ENCODE measurements at regions not wholly inside any gene's neighbourhood (a gene's known extent, or its start where the extent isn't known, plus 50 kb on each side); places are given as distances from the start of the nearest gene placed in this dataset.

- POLR2A ChIA-PET (ENCODE audit: low non-redundant PET): no interaction called here
These were observed 164.1 kb downstream of the PHETA1 start for GRCh38 chr12:111204788-111205241.

GRCh38 chr12:111203969-111204368 is 164.9 kb downstream of the PHETA1 start:
- H3K27ac ChIP-seq: no peak overlapping the region
- no peak for DNase-seq (ENCODE audit: low spot score)
- ChIA-PET POLR2A (ENCODE audit: low non-redundant PET) (no interaction called here), CTCF (no interaction called here)
- no peak for TF ChIP-seq CTCF (conservative IDR thresholded peaks at IDR 0.05; ENCODE audit: low read depth)

More at GRCh38 chr12:111204788-111205241, 164.1 kb downstream of the PHETA1 start:
- TF ChIP-seq CTCF (conservative IDR thresholded peaks at IDR 0.05; ENCODE audit: low read depth): no peak
- H3K27ac ChIP-seq: no peak overlapping the region
- CTCF ChIA-PET: no interaction called here
- DNase-seq (ENCODE audit: low spot score): no peak

GRCh38 chr12:111203446-111203845 is 165.4 kb downstream of the PHETA1 start:
- CTCF ChIA-PET: no interaction called here
- no peak for TF ChIP-seq CTCF (conservative IDR thresholded peaks at IDR 0.05; ENCODE audit: low read depth)
- POLR2A ChIA-PET (ENCODE audit: low non-redundant PET): no interaction called here
- no peak for DNase-seq (ENCODE audit: low spot score)
- H3K27ac ChIP-seq: no peak overlapping the region

GRCh38 chr12:111202237-111202915 is 166.5 kb downstream of the PHETA1 start:
- DNase-seq (ENCODE audit: low spot score): no peak
- ChIA-PET POLR2A (ENCODE audit: low non-redundant PET) (no interaction called here), CTCF (interaction anchor here (0.7 kb wide), 1 partner anchor 14 kb away, joined by 3 read pairs; no protein-coding TSS in a partner anchor)
- no peak overlapping the region for H3K27ac ChIP-seq
- TF ChIP-seq CTCF (conservative IDR thresholded peaks at IDR 0.05; ENCODE audit: low read depth): no peak

GRCh38 chr12:111201495-111202236 is 167.2 kb downstream of the PHETA1 start:
- H3K27ac ChIP-seq: no peak overlapping the region
- CTCF ChIA-PET: interaction anchor here (0.7 to 1.4 kb wide), 2 partner anchors 14 to 19 kb away, joined by 3 to 6 read pairs; no protein-coding TSS in a partner anchor
- no peak for TF ChIP-seq CTCF (conservative IDR thresholded peaks at IDR 0.05; ENCODE audit: low read depth)
- POLR2A ChIA-PET (ENCODE audit: low non-redundant PET): no interaction called here
- no peak for DNase-seq (ENCODE audit: low spot score)

- CTCF ChIA-PET: interaction anchor here (0.6 to 1.4 kb wide), 2 partner anchors 19 to 313 kb away, joined by 3 to 6 read pairs; no protein-coding TSS in a partner anchor
- POLR2A ChIA-PET (ENCODE audit: low non-redundant PET): no interaction called here
- no peak overlapping the region for H3K27ac ChIP-seq
- TF ChIP-seq CTCF (conservative IDR thresholded peaks at IDR 0.05; ENCODE audit: low read depth): no peak
- no peak for DNase-seq (ENCODE audit: low spot score)
These were observed 167.9 kb downstream of the PHETA1 start for GRCh38 chr12:111201036-111201435.

Data from RWPE1 (cell line).